ENCODE measurements at regions not wholly inside any gene's neighbourhood (a gene's known extent, or its start where the extent isn't known, plus 50 kb on each side); places are given as distances from the start of the nearest gene placed in this dataset.

DNA sequence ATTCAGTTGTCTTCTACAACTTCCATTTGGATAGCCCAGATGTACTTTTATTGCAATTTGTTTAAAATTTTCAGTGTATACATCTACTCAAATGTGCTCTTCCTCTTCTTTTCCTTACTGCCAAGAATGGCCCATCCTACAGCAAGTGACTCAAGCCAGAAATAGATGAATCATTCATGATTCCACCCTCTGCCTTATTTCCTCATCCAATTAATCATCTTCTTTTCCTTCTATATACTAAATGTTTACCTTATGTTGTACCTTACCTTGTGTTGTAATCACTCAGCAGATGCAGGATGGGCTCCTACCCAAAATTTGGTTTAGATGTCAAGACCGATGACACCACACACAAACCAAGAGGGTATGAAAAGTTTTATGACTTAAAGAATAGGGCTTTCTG, 437.8 kb downstream of the GRXCR1 start:
- TF ChIP-seq, protein P1, sequence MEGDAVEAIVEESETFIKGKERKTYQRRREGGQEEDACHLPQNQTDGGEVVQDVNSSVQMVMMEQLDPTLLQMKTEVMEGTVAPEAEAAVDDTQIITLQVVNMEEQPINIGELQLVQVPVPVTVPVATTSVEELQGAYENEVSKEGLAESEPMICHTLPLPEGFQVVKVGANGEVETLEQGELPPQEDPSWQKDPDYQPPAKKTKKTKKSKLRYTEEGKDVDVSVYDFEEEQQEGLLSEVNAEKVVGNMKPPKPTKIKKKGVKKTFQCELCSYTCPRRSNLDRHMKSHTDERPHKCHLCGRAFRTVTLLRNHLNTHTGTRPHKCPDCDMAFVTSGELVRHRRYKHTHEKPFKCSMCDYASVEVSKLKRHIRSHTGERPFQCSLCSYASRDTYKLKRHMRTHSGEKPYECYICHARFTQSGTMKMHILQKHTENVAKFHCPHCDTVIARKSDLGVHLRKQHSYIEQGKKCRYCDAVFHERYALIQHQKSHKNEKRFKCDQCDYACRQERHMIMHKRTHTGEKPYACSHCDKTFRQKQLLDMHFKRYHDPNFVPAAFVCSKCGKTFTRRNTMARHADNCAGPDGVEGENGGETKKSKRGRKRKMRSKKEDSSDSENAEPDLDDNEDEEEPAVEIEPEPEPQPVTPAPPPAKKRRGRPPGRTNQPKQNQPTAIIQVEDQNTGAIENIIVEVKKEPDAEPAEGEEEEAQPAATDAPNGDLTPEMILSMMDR (IDR thresholded peaks at IDR 0.05 in 2 of 3, conservative IDR thresholded peaks at IDR 0.05 in 1 of 3; ENCODE audit: control insufficient read depth in 2 of 3, extremely low read depth in 1 of 3, insufficient read depth in 1 of 3, low read depth in 3 of 3, low read length in 3 of 3) = no peak
- TF ChIP-seq SP1 (IDR thresholded peaks at IDR 0.05; ENCODE audit: low read depth, low read length) (no peak), ZNF24 (IDR thresholded peaks at IDR 0.05) (no peak), ZNF274 (IDR thresholded peaks at IDR 0.05; ENCODE audit: insufficient read depth, insufficient read length) (no peak), POLR2AphosphoS5 (IDR thresholded peaks at IDR 0.05; ENCODE audit: low read length) (no peak), EZH2 (IDR thresholded peaks at IDR 0.05; ENCODE audit: borderline replicate concordance, control insufficient read depth, low read depth, low read length) (no peak)
- TF ChIP-seq, protein P2, sequence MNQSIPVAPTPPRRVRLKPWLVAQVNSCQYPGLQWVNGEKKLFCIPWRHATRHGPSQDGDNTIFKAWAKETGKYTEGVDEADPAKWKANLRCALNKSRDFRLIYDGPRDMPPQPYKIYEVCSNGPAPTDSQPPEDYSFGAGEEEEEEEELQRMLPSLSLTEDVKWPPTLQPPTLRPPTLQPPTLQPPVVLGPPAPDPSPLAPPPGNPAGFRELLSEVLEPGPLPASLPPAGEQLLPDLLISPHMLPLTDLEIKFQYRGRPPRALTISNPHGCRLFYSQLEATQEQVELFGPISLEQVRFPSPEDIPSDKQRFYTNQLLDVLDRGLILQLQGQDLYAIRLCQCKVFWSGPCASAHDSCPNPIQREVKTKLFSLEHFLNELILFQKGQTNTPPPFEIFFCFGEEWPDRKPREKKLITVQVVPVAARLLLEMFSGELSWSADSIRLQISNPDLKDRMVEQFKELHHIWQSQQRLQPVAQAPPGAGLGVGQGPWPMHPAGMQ (IDR thresholded peaks at IDR 0.05; ENCODE audit: borderline replicate concordance) = no peak

Data from GM12878 (cell line).